A673 (cell line): ENCODE measurements at regions not wholly inside any gene's neighbourhood (a gene's known extent, or its start where the extent isn't known, plus 50 kb on each side); places are given as distances from the start of the nearest gene placed in this dataset.

ENCODE experiments used
- EZH2 ChIP-seq: fragments of 200-600 bp; sonication (generic); IDR thresholded peaks from 2 replicates; pipeline ENCODE4 v1.6.1; 2017; ENCODE audit warnings: borderline replicate concordance, low read depth, mild to moderate bottlenecking, mixed read lengths, antibody characterized with exemption, low read length; ENCODE audit not compliant: poor library complexity, severe bottlenecking
- TF ChIP-seq, protein P1 (sequence below): fragments of 300-800, 200-600 bp; sonication (generic); conservative IDR thresholded peaks from 2 replicates; pipeline ENCODE4 v1.5.1; 2017; ENCODE audit warnings: low read depth, mild to moderate bottlenecking, antibody characterized with exemption, low read length, moderate library complexity, mixed read lengths

DNA sequence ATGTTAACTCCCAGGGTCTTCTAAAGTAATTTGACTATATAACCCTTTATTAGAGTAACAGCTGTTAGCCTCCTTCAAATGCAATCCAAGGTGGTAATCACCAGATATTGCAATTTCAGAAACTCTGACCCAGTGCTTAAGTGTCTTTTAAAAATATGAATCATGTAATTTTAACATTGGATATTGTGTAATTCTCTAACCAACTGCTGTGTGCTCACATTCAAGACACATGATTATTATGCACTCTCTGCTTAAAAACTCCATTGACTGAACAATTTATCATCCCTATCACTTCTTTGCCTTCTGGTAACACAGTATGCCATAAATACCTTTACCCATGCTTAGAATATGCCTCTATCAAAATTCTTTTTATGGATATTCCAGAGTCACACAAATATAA lies 537.4 kb upstream of the RGS18 start:
- TF ChIP-seq, protein P1, sequence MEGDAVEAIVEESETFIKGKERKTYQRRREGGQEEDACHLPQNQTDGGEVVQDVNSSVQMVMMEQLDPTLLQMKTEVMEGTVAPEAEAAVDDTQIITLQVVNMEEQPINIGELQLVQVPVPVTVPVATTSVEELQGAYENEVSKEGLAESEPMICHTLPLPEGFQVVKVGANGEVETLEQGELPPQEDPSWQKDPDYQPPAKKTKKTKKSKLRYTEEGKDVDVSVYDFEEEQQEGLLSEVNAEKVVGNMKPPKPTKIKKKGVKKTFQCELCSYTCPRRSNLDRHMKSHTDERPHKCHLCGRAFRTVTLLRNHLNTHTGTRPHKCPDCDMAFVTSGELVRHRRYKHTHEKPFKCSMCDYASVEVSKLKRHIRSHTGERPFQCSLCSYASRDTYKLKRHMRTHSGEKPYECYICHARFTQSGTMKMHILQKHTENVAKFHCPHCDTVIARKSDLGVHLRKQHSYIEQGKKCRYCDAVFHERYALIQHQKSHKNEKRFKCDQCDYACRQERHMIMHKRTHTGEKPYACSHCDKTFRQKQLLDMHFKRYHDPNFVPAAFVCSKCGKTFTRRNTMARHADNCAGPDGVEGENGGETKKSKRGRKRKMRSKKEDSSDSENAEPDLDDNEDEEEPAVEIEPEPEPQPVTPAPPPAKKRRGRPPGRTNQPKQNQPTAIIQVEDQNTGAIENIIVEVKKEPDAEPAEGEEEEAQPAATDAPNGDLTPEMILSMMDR: no peak
- no peak for TF ChIP-seq EZH2
